HG02798 (cell line): ENCODE measurements at regions not wholly inside any gene's neighbourhood (a gene's known extent, or its start where the extent isn't known, plus 50 kb on each side); places are given as distances from the start of the nearest gene placed in this dataset.

Experiments
- ATAC-seq: cut with Tn5 transposase; IDR thresholded peaks from one replicate; pipeline ENCODE4 v1.9.1; 2021; ENCODE audit warnings: mild to moderate bottlenecking; ENCODE audit not compliant: unreplicated experiment, poor library complexity

DNA sequence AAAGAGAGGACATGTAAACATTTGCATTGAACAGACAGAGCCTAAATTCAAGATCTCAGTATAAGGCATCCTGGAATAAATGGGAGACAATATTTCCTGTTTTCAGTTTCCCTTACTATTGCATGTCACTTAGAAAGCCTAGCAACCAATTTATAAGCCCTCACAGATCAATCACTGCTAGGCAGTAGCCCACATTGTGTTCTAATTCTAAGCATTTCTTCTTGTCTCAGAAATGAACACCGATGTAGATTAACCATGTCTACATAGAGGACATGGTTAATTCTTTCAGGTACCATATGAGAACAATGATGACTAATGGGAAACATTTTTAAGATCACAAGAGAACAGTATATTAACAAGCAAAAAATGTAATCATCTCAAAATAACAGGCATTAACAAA is 79.6 kb upstream of the HMHB1 start:
- no peak for ATAC-seq

DNA sequence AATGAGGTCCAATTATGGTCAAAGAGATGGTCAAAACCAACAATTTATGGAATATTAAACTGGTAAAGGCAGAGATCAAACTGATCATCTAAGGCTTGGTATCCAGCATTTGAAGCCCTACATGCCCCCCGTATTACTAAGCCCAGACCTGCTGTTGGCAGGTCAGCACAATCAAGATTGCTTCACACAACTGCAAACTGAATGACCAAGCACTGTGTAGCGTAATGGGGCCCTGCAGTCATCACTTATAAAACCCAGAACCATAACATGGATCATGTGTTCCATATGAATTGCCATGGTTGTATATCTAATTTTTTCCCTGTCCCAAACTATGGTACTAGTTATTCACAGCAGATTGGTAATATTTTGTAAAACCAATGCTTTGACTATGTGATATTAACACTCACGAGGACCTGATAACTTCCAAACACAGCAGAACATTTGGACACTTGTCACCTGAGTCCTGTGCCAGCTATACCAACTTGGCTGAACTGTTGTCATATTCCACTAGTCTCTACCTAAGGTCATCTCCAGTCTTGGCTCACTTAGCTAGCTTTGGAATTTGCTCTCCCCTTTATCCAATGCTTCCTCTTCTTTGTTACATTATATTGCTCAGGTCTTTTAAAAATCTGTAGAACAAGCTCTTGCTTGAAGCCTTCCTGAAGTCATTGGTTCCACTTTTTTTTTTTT is 81.7 kb upstream of the HMHB1 start:
- ATAC-seq, result no peak

DNA sequence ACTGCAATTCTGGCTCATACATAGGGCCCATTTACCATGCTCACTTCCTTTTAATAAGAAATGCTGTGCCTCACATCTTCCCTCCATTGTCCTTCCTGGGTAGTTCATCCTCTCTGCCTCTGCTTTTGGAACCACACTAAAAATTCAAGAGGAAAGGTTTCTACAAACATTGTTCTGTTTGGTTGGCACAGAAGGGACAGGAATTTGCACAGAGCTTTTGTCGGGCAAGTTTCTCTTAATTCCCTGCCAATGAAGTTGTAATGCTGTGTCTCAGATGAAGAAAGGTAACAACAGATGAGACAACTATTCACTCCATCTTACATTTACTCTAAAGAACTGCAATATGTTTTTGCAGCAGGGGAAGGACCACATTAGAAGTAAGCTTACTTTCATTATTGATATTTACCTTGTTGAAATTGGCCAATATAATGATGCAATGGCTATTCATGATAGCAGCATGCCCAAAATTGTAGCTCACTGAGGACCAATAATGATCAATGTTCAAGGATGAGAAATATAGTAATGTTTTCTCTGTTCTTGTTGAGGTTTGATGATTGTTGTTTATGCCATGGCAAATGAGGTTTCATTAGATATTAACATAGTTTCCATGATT is 82.5 kb upstream of the HMHB1 start:
- no peak for ATAC-seq

DNA sequence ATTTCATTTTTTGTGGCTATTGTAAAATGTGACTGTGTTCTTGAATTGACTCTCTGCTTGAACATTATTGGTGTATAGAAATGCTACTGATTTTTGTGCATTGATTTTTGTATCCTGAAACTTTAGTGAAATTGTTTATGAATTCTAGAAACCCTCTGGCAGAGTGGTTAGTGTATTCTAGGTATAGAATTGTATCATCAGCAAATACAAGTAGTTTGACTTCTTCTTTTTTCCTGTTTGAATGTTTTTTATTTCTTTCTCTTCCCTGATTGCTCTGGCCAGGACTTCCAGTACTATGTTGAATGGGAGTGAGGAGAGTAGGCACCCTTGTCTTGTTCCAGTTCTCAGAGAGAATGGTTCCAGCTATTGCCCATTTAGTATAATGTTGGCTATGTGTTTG is 88.8 kb upstream of the HMHB1 start:
- no peak for ATAC-seq

- no peak for ATAC-seq
These were observed 90.0 kb upstream of the HMHB1 start for GRCh38 chr5:143721925-143722324.

DNA sequence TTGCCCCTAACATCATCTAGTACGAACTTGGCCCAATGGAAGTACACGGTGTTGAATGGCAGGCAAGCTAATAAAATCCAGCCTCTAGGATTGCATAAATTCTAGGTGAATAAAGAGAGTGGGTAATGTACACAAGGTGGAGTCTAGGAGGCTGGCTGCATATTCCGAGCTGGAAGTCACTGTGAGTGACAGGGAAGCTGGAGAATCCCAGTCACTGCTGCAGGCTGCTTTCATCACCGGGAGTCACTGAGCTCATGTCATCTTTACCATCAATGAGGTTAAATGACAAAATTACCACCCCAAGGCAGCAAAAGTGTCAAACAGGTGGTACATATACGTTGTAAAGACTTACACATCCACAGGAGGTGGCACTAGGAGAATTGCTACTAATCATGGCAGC is 91.3 kb upstream of the HMHB1 start:
- ATAC-seq, result no peak

DNA sequence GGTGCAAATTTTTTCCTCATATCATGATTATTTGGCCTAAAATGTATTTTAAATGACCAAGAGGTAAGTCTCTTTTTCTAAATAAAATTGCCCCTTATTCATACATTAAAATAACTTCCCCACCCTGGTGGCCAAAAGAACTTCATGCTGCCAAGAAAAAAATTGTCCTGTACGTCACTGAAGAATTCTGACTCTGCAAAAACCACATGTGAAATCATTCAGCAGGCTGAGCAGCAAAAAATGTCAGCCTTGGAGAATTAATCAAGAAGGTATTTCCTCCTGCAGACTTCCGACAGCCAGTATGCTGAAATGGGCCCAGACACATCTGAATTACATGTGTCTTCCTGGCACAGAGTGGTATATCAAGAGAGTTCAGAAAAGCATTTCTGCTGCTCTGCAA is 94.6 kb upstream of the HMHB1 start:
- no peak for ATAC-seq

DNA sequence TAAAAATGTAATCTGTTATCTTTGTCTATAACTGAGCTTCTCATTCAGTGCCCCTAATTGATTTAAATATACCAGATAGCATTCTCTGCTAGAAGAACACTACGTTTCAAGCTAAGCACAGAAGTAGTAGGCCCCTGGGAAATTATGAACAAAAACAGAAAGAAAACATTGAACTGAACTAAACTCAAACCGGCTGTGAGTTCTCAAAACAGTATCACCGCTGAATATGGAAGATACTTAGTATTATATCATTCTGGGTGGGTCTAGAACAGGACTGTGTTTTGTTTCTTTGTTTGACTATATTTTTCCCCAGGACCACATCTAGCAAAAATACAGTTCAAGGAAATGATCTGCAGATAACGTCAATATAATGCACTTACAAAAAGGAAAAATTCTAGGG is 95.1 kb upstream of the HMHB1 start:
- ATAC-seq, result no peak

GRCh38 chr5:143715616-143716015 is 96.3 kb upstream of the HMHB1 start:
- no peak for ATAC-seq

GRCh38 chr5:143714629-143715028 is 97.3 kb upstream of the HMHB1 start:
- ATAC-seq, result no peak

DNA sequence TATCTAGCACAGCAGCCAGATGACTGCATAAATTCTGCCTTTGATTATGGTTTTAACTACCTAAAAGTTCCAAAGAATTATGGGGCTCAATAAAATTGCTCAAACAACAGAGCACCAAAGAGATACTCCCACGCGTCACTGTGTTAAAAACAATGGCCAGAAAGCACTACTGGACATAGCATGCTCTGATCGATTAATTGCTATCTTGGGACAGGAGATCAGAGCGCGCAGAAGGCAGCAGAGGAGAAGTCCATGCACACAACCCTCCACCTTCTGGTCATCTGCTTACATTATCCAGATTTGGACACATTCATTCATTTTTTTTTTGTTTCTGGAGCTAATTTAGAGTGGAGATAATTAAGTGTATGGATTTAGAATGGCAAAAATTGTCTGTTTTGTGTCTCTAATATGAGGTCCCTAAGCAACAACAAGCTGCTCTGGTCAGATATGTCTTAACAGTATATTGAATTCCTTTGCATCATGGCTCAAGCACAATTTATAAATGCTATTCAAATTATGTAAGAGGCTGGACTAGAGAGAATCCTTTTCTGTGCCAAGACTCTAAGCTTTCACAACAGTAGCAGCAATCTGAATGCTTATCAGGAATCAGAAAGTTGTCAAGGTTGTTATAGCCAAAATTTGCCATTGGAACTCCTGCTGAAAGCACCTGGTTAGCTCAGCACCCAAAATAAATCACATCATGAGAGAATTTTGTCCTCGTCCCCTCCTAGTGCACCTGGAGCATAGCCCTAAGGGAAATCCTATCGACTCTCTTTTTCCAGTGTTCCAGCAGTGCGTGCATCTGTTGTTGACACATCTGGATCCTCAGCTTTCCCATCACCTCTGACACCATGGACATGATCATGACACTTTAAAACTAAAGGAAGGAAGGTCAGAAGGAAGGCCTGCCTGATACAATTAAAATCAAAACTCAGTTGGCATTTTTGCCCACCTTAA is 98.6 kb upstream of the HMHB1 start:
- ATAC-seq, result no peak

DNA sequence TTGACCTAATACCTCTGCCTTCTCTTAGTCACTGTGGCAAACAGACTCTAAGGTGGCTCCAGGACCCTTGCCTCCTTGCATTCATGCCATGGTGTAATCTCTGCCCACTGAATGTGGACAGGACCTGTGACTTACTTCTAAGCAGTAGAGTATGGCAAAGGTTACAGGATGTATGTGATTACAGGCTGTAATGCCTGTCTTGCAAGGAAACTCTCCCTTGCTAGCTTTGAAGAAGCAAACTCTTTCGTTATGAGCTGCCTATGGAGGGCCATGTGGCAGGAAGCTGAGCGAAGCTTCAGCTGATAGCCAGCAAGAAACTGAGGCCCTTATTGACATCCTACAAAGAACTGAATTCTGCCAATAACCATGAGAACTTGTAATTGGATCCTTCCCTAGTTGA is 103.3 kb upstream of the HMHB1 start:
- ATAC-seq, result no peak

DNA sequence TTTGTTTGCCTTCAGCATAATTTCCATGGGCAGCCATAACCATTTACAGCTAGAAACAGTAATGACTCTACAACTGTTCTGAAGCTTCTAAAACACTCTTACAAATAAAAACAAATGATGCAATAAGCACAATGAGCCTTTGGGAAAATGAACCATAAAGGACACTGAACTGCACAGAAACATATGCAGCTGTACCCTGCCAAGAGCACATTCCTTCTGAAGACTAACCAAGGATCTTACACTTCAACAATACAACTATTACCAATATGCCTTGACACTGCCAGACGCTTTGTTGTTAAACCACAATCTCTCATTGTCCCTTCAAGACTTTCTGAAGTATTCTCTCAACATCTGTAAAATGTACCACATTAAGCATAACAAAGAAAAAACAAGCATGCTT is 104.2 kb upstream of the HMHB1 start:
- ATAC-seq, result no peak

DNA sequence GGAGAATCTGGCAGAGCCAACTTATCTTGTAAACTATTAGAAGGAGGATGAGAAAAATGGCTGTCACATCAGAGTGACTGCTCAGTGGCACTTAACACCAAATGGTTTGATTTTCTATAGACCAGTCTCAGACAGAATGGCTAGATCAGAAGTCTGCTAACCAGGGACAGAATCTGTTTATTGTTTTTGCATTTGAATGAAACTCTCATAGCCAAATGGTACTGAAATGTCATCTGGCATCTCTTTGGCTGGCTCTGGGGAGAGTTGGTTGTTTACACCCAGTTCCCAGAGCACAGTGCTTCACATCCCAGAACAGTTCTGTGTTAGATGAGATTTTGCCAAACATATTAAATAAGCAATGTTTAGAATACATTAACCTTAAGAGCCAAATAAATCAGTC is 106.6 kb upstream of the HMHB1 start:
- no peak for ATAC-seq

DNA sequence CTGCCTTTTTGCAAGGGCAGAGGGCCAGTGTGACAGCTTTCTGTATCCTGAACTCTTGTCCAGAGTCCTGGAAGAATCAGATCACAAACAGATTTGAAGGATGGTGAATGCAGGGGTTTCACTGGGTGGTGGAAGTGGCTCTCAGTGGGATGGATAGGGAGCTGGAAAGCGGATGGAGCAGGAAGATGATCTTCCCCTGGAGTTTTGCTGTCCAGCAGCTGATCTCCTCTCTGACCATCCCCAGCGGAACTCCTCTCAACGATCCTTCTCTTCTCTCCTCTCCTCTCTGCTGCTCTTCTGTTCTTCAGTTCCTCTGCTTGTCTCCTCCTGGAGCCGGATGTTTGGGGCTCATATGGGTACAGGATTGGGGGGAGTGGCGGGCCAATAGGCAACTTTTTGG is 108.3 kb upstream of the HMHB1 start:
- ATAC-seq, result no peak

GRCh38 chr5:143701493-143701892 is 110.5 kb upstream of the HMHB1 start:
- no peak for ATAC-seq

- no peak for ATAC-seq
These were observed 111.0 kb upstream of the HMHB1 start for GRCh38 chr5:143700994-143701393.

- ATAC-seq, result no peak
These were observed 112.8 kb upstream of the HMHB1 start for GRCh38 chr5:143699121-143699520.

DNA sequence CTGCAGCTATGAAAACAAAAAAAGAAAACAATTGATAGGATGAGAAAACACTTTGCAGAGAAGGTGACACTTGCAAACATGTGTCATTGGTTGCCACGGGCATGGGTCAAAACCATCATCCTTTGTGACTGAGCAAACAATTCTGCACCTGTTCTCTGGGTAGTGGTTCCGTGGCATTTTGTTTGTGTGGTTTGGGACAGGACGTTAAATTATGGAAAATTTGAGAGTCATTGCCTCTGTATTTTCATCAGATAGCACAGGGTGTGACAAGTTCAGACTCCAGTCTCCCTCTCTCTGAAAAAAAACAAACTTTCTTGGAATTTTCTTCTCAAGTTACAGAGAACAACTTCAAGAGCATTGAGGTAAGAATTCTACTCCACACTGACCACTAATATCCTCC is 113.4 kb upstream of the HMHB1 start:
- no peak for ATAC-seq

DNA sequence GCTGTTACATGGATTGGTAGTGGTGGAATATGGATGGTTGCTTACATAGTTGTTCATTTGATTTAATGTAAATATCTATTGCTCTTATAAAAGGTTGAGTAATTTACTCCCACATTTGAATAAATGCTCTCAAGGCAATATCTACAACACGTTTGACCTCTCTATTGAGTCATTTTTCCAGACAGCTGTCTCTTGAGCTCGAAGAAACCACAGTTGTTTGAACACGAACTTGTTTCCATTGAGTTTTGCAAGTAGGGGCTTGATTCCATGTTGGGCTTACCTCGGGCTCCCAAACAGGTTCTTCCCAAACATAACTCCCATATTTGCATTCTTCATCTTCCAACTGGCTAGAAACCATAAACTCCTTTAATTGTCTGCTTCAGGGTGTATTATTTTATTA is 115.0 kb upstream of the HMHB1 start:
- ATAC-seq, result no peak

DNA sequence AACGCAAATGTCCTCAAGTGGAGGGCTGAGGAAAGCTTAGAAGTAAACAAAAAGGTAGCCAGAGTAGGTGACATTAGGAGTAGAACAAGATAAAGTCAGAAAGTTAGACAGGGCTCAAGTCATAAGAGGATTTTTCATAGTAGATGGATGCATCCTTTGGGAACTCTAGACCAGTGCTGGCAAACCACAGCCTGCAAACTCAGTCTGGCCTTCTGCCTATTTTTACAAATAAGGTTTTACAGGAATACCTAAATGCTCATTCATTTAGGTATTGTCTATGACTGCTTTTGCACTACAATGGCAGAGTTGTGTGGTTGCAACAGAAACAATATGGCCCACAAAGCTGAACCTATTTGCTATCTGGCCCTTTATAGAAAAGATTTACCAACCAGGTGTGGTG is 116.0 kb upstream of the HMHB1 start:
- no peak for ATAC-seq
